ENCODE measurements at regions not wholly inside any gene's neighbourhood (a gene's known extent, or its start where the extent isn't known, plus 50 kb on each side); places are given as distances from the start of the nearest gene placed in this dataset.
A peak's percentile ranks its signal among the peaks of the same experiment; 100 is the strongest.

GRCh38 chr1:220374449-220374848 lies 102.2 kb upstream of the RAB3GAP2 start:
- no peak overlapping the region for H3K27ac ChIP-seq
- no peaks in the 10 kb centered on the region for H3K9me3 ChIP-seq (ENCODE audit: insufficient read depth, low read depth)
- H4K20me1 ChIP-seq (ENCODE audit: insufficient read depth), result no peaks in the 10 kb centered on the region
- ChIA-PET CTCF (no interaction called here), POLR2A (ENCODE audit: unreplicated experiment) (no interaction called here)
- no peak for DNase-seq
- no peaks in the 10 kb centered on the region for H3K27me3 ChIP-seq (ENCODE audit: insufficient read depth, low read depth)
- no peaks in the 10 kb centered on the region for H3K79me2 ChIP-seq (ENCODE audit: low read depth)
- BruUV-seq (replicated peaks), result no TSS peak
- H3K4me1 ChIP-seq (replicated peaks; ENCODE audit: insufficient read depth), result peaks cover 28% of the 10 kb centered on the region
- H3K9me2 ChIP-seq (ENCODE audit: insufficient read depth), result no peaks in the 10 kb centered on the region
- H3K4me2 ChIP-seq, result no peak overlapping the region
- TF ChIP-seq EZH2 (IDR thresholded peaks at IDR 0.05; ENCODE audit: low read depth) (no peak), CTCF (conservative IDR thresholded peaks at IDR 0.05) (no peak)
- H3K36me3 ChIP-seq (ENCODE audit: low read depth), result no peaks in the 10 kb centered on the region
- intact Hi-C loops (cut with micrococcal nuclease; ENCODE audit: unreplicated experiment), result loop anchor here (10.0 kb wide), 1 partner anchor 400 kb away; no protein-coding TSS in a partner anchor
- peaks cover 25% of the 10 kb centered on the region for H3F3A ChIP-seq (ENCODE audit: insufficient read depth, low read depth)
- no peak overlapping the region for H2AFZ ChIP-seq
- no peak overlapping the region for H3K4me3 ChIP-seq

GRCh38 chr1:220372451-220372850 lies 100.2 kb upstream of the RAB3GAP2 start:
- H4K20me1 ChIP-seq (ENCODE audit: insufficient read depth), result no peaks in the 10 kb centered on the region
- no peaks in the 10 kb centered on the region for H3K9me2 ChIP-seq (ENCODE audit: insufficient read depth)
- no peak for TF ChIP-seq CTCF (conservative IDR thresholded peaks at IDR 0.05)
- POLR2A ChIA-PET (ENCODE audit: unreplicated experiment), result no interaction called here
- no peaks in the 10 kb centered on the region for H3K79me2 ChIP-seq (ENCODE audit: low read depth)
- CTCF ChIA-PET, result no interaction called here
- H2AFZ ChIP-seq, result no peak overlapping the region
- H3K4me3 ChIP-seq, result no peak overlapping the region
- peaks cover 43% of the 10 kb centered on the region for H3F3A ChIP-seq (ENCODE audit: insufficient read depth, low read depth)
- H3K9me3 ChIP-seq (ENCODE audit: insufficient read depth, low read depth), result no peaks in the 10 kb centered on the region
- no peak for DNase-seq
- H3K27me3 ChIP-seq (ENCODE audit: insufficient read depth, low read depth), result no peaks in the 10 kb centered on the region
- no peak overlapping the region for H3K4me2 ChIP-seq
- H3K4me1 ChIP-seq (replicated peaks; ENCODE audit: insufficient read depth), result peaks cover 44% of the 10 kb centered on the region
- no peaks in the 10 kb centered on the region for H3K36me3 ChIP-seq (ENCODE audit: low read depth)
- no TSS peak for BruUV-seq (replicated peaks)
- intact Hi-C loops (cut with micrococcal nuclease; ENCODE audit: unreplicated experiment), result loop anchor here (10.0 kb wide), 1 partner anchor 402 kb away; no protein-coding TSS in a partner anchor
- H3K27ac ChIP-seq, result no peak overlapping the region

GRCh38 chr1:220371324-220371723 lies 99.1 kb upstream of the RAB3GAP2 start:
- H3K79me2 ChIP-seq (ENCODE audit: low read depth), result no peaks in the 10 kb centered on the region
- no peaks in the 10 kb centered on the region for H3K9me2 ChIP-seq (ENCODE audit: insufficient read depth)
- peaks cover 49% of the 10 kb centered on the region for H3F3A ChIP-seq (ENCODE audit: insufficient read depth, low read depth)
- POLR2A ChIA-PET (ENCODE audit: unreplicated experiment), result no interaction called here
- CTCF ChIA-PET, result no interaction called here
- peaks cover 54% of the 10 kb centered on the region for H3K4me1 ChIP-seq (replicated peaks; ENCODE audit: insufficient read depth)
- BruUV-seq (replicated peaks), result no TSS peak
- no peaks in the 10 kb centered on the region for H3K27me3 ChIP-seq (ENCODE audit: insufficient read depth, low read depth)
- intact Hi-C loops (cut with micrococcal nuclease; ENCODE audit: unreplicated experiment), result loop anchor here (2.0 to 10.0 kb wide), 2 partner anchors 19 to 403 kb away; no protein-coding TSS in a partner anchor
- no peak overlapping the region for H2AFZ ChIP-seq
- no peak overlapping the region for H3K4me3 ChIP-seq
- no peak for DNase-seq
- H3K4me2 ChIP-seq, result peak overlapping the region; percentile 72
- H3K9me3 ChIP-seq (ENCODE audit: insufficient read depth, low read depth), result no peaks in the 10 kb centered on the region
- no peaks in the 10 kb centered on the region for H4K20me1 ChIP-seq (ENCODE audit: insufficient read depth)
- H3K36me3 ChIP-seq (ENCODE audit: low read depth), result no peaks in the 10 kb centered on the region
- TF ChIP-seq CTCF (conservative IDR thresholded peaks at IDR 0.05) (peak; percentile 45), EZH2 (IDR thresholded peaks at IDR 0.05; ENCODE audit: low read depth) (no peak)
- peak overlapping the region; percentile 94 for H3K27ac ChIP-seq

Data from PC-9 (cell line).